Vagina (tissue), 2 donors: ENCODE measurements at regions not wholly inside any gene's neighbourhood (a gene's known extent, or its start where the extent isn't known, plus 50 kb on each side); places are given as distances from the start of the nearest gene placed in this dataset.

ENCODE experiments used
- DNase-seq, 2 donors: peaks; one replicate each; pipeline ENCODE4 v3.0.0-alpha.2; 2017; ENCODE audit errors: extremely low spot score in 2 of 2
- H3K27ac ChIP-seq: fragments of 200-600 bp; sonication (generic); one replicate; pipeline ENCODE4 v1.5.1; 2019
- H3K27me3 ChIP-seq: fragments of 200-600 bp; sonication (generic); one replicate; pipeline ENCODE4 v1.5.1; 2019
- H3K36me3 ChIP-seq, 2 donors: fragments of 200-600 bp; sonication (generic); one replicate each; pipeline ENCODE4 v1.5.1; 2017 to 2019
- H3K4me1 ChIP-seq: fragments of 200-600 bp; sonication (generic); one replicate; pipeline ENCODE4 v1.5.1; 2019
- H3K4me3 ChIP-seq, 2 donors: fragments of 200-600 bp; sonication (generic); 1 replicate in 1 of 2; 2 replicates in 1 of 2; pipeline ENCODE4 v1.5.1; 2016 to 2019
- H3K9me3 ChIP-seq: fragments of 200-600 bp; sonication (generic); one replicate; pipeline ENCODE4 v1.5.1; 2019
- POLR2A ChIP-seq, 2 donors: fragments of 450-650 bp; IDR thresholded peaks; one replicate each; pipeline ENCODE4 v1.6.1; 2017; ENCODE audit warnings: antibody characterized with exemption in 2 of 2, mild to moderate bottlenecking in 2 of 2, moderate library complexity in 2 of 2
- POLR2AphosphoS5 ChIP-seq, 2 donors: sonication (generic); formaldehyde crosslinking; IDR thresholded peaks; one replicate each; pipeline ENCODE4 v1.9.0; 2017; ENCODE audit warnings: antibody characterized with exemption in 2 of 2, mild to moderate bottlenecking in 2 of 2, low read depth in 1 of 2; ENCODE audit not compliant: insufficient read depth in 1 of 2
- intact Hi-C: fragments of 100-400 bp; cut with DNase I; formaldehyde crosslinking; loops from one replicate; pipeline ENCODE4 v1.15.1; 2023
- TF ChIP-seq, protein P1 (sequence below), 3 experiments: fragments of 450-650 bp in 2 of 3; fragments of 200-600 bp in 1 of 3; sonication (generic) in 1 of 3; IDR thresholded peaks; one replicate each; pipeline ENCODE4 v1.5.1; 2017 to 2019; ENCODE audit warnings: antibody characterized with exemption in 3 of 3, mild to moderate bottlenecking in 2 of 3, moderate library complexity in 2 of 3

GRCh38 chr5:125323613-125324012, 577.2 kb upstream of the ZNF608 start:
- Histone ChIP-seq H3K4me3 (no peak overlapping the region), H3K9me3 (no peaks in the 10 kb centered on the region), H3K36me3 (no peaks in the 10 kb centered on the region), H3K27ac (no peak overlapping the region), H3K4me1 (no peaks in the 10 kb centered on the region), H3K27me3 (no peaks in the 10 kb centered on the region)
- intact Hi-C loops: no loop called here
- TF ChIP-seq, protein P1, sequence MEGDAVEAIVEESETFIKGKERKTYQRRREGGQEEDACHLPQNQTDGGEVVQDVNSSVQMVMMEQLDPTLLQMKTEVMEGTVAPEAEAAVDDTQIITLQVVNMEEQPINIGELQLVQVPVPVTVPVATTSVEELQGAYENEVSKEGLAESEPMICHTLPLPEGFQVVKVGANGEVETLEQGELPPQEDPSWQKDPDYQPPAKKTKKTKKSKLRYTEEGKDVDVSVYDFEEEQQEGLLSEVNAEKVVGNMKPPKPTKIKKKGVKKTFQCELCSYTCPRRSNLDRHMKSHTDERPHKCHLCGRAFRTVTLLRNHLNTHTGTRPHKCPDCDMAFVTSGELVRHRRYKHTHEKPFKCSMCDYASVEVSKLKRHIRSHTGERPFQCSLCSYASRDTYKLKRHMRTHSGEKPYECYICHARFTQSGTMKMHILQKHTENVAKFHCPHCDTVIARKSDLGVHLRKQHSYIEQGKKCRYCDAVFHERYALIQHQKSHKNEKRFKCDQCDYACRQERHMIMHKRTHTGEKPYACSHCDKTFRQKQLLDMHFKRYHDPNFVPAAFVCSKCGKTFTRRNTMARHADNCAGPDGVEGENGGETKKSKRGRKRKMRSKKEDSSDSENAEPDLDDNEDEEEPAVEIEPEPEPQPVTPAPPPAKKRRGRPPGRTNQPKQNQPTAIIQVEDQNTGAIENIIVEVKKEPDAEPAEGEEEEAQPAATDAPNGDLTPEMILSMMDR (IDR thresholded peaks at IDR 0.05): no peak
- TF ChIP-seq POLR2AphosphoS5 (IDR thresholded peaks at IDR 0.05; ENCODE audit: insufficient read depth in 1 of 2, low read depth in 1 of 2) (no peak), POLR2A (IDR thresholded peaks at IDR 0.05) (no peak)
- DNase-seq: no peak

DNA sequence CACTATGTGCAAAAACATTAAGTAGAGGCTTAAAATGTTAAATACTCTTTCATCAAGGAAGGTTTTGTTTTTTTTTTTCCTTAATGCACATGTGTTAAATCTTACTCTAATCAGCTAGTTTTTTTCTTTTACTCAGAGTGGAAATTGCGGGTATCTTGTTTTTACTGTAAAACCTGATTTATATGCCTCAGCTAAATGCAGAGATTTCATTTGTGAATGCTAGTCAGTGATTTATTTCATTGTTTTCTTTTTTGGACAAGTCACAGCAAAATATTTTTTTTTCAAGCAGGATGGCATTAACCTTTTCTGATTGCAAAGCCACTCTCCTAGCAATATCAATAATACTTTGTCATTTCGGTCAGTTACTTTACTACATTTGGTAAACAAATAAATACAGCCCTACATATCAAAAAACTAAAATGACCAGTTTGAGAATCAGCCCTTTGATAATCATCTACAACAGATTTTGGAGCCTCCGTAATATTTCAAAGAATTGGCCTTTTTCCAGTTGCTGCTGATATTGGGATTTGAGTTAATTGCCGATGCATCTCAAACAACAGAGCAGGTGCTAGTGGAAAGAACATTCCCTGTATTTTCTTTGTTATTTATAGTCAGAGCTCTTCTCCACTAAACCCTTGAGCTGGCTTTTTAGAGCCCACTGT, 579.2 kb upstream of the ZNF608 start:
- Histone ChIP-seq H3K27ac (no peak overlapping the region), H3K27me3 (no peaks in the 10 kb centered on the region), H3K4me3 (no peak overlapping the region), H3K4me1 (no peaks in the 10 kb centered on the region), H3K9me3 (no peaks in the 10 kb centered on the region), H3K36me3 (no peaks in the 10 kb centered on the region)
- TF ChIP-seq POLR2A (IDR thresholded peaks at IDR 0.05): no peak
- DNase-seq: no peak
- intact Hi-C loops: no loop called here

- intact Hi-C loops: no loop called here
- Histone ChIP-seq H3K36me3 (no peaks in the 10 kb centered on the region), H3K4me1 (no peaks in the 10 kb centered on the region), H3K27ac (no peak overlapping the region), H3K27me3 (no peaks in the 10 kb centered on the region), H3K4me3 (no peak overlapping the region), H3K9me3 (no peaks in the 10 kb centered on the region)
- TF ChIP-seq POLR2A (IDR thresholded peaks at IDR 0.05): no peak
- no peak for DNase-seq
These were observed 579.7 kb upstream of the ZNF608 start for GRCh38 chr5:125326150-125326510.

DNA sequence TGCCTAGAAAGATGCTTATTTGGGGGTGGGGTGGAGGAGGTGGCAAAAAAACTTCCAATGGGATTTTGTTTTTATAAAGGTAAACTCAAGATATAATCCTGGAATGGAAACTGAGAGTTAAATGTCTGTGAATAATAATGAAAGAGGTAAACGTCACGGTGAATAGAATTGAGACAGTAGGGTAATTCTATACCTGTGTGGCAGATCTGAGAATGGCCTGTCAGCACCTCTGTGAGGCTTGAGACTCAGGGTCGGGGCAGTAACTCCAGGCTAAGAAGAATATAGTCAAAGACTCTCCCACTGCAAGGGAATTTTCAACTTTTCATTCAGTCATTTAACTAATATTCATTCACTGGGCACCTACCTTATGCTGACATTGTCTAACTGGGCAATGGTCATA, 581.2 kb upstream of the ZNF608 start:
- no peak for DNase-seq
- intact Hi-C loops: no loop called here
- H3K27ac ChIP-seq: no peak overlapping the region
- H3K4me1 ChIP-seq: no peaks in the 10 kb centered on the region
- no peaks in the 10 kb centered on the region for H3K36me3 ChIP-seq
- H3K4me3 ChIP-seq: no peak overlapping the region
- H3K27me3 ChIP-seq: no peaks in the 10 kb centered on the region
- TF ChIP-seq, protein P1 (IDR thresholded peaks at IDR 0.05): no peak
- TF ChIP-seq POLR2AphosphoS5 (IDR thresholded peaks at IDR 0.05; ENCODE audit: insufficient read depth in 1 of 2, low read depth in 1 of 2) (no peak), POLR2A (IDR thresholded peaks at IDR 0.05) (no peak)
- no peaks in the 10 kb centered on the region for H3K9me3 ChIP-seq

GRCh38 chr5:125331987-125332598, 585.7 kb upstream of the ZNF608 start:
- no peak for DNase-seq
- H3K4me1 ChIP-seq: no peaks in the 10 kb centered on the region
- intact Hi-C loops: no loop called here
- H3K27me3 ChIP-seq: no peaks in the 10 kb centered on the region
- H3K4me3 ChIP-seq: no peak overlapping the region
- H3K36me3 ChIP-seq: no peaks in the 10 kb centered on the region
- H3K9me3 ChIP-seq: no peaks in the 10 kb centered on the region
- H3K27ac ChIP-seq: no peak overlapping the region
- TF ChIP-seq POLR2A (IDR thresholded peaks at IDR 0.05): no peak

DNA sequence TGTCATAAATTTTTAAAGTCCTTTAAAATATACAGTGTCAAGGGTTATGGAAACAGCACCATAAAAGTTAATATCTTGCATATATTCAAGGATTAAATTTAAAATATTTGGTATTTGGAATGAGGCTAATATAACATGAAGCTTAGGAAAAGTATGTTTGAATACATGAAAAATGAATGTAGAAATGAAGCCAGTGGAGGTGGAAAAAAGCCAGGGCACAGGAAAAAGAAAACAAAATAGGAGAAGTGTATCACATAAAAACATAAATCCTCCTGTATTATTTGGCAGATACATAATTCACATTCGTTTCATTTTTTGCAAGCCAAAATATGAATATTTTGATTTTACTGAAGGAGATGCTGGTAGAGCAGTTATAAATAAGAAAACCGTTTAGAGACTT, 587.0 kb upstream of the ZNF608 start:
- Histone ChIP-seq H3K27me3 (no peaks in the 10 kb centered on the region), H3K4me1 (no peaks in the 10 kb centered on the region), H3K27ac (no peak overlapping the region), H3K36me3 (no peaks in the 10 kb centered on the region), H3K9me3 (no peaks in the 10 kb centered on the region), H3K4me3 (no peak overlapping the region)
- DNase-seq: no peak
- TF ChIP-seq, protein P1 (IDR thresholded peaks at IDR 0.05): no peak
- TF ChIP-seq POLR2A (IDR thresholded peaks at IDR 0.05) (no peak), POLR2AphosphoS5 (IDR thresholded peaks at IDR 0.05; ENCODE audit: insufficient read depth in 1 of 2, low read depth in 1 of 2) (no peak)
- intact Hi-C loops: no loop called here
